GM18505 (cell line): ENCODE measurements at regions not wholly inside any gene's neighbourhood (a gene's known extent, or its start where the extent isn't known, plus 50 kb on each side); places are given as distances from the start of the nearest gene placed in this dataset.
"Not testable (repeated sequence)": the region's sequence is repeated elsewhere in the genome, so short reads cannot be mapped to it uniquely, and the experiment has no call there.

Experiments used
- ATAC-seq: cut with Tn5 transposase; IDR thresholded peaks from one replicate; pipeline ENCODE4 v1.9.1; 2021; ENCODE audit not compliant: unreplicated experiment
- POLR2A ChIP-seq: IDR thresholded peaks from 4 replicates; pipeline ENCODE4 v1.6.1; 2011; ENCODE audit warnings: borderline replicate concordance; ENCODE audit not compliant: insufficient read depth, insufficient read length; ENCODE audit errors: extremely low read depth

DNA sequence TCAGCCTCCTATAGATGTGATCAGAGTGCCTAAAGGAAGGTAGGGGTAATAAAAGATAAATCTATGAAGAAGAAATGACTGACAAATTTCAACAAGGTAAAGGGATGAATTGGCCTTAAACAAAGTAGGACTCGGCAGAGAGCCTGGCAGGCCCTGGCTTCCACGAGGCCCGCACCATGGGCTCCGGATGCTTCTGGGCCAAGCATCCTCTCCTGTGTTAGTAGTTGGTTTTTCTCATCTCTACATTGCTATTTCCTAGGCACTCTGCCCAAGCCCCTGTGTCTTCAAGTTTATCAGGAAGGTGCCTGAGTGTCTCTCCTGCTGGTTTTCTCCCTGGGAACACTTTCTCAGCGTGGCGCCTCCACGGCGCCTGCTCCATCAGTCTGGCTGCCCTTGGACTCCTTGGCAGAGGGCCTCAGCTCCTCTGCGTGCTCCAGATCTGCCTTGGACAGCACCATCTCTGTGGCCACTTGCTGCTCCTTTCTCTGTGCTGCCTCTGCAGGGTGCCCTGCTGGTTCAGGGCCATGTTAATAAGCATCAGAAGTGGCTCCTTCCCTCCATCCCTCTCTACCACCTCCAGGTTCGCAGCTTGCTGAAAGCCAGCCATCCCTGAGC, 413.3 kb upstream of the DPP6 start:
- no peak for TF ChIP-seq POLR2A
- no peak for ATAC-seq

DNA sequence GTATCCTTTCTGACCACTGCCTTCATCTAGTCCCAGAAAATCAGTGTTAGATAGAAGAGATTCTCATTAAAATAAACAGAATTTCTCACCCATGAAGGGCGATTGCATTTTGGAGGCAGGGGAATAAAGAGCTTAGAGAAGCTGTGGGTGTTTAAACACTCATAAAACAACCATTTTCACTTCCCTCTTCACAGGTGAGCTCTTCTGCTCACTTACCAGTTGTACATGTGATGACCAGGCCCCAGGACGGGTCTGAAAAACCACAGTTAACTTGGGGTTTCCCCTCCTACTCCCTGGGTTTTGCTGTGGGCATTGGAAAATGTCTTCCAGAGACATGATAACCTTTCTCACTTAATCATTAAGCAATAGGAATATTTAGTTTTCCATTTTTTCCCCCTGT, 411.6 kb upstream of the DPP6 start:
- no peak for ATAC-seq
- TF ChIP-seq POLR2A = no peak

GRCh38 chr7:153641199-153641598, 411.0 kb upstream of the DPP6 start:
- no peak for ATAC-seq
- TF ChIP-seq POLR2A = no peak

DNA sequence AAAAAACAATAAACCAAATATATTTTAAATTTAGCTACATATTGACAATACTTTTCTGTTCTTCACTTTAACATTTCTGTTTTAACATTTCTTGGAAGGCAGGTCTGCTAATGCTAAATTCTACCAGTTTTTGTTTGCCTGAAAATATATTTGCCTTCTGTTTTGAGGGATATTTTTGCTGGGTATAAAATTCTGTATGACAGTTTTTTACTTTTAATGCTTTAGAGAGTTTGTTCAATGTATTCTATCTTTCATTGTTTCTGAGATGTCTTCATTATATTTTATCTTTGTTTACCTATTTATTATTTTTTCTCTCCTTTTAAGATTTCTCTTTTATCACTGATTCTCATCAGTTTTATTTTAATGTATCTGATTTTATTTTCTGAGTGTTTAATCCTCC, 409.2 kb upstream of the DPP6 start:
- no peak for TF ChIP-seq POLR2A
- no peak for ATAC-seq

DNA sequence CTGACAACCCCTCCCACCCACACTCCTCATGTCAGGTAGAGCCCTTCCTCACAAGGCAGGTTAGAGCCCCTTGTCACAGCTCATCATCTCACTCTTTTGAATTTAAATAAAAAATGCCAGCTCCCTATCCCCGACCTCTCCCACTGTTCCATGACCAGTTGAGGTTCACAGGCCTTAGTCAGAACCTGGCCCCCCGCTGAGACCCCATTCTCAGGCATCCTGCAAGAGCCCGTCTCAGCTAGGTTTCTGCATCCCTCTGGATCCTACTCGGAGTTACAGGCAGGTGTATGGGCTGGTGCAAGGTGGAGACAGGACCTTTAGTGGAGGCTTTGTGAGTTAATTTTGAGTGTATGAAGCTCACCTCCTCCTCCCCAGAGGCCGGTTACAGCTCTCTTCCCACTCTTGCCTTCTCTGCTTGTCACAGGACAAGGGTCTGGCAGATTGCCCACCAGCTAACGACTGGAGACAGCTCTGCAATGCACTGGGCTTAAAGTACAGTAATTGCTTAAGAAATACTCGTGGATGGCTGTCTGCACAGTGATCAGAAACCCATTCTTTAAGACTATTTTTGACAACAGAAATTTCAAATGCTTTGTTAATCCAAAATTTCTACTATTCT, 394.9 kb upstream of the DPP6 start:
- no peak for TF ChIP-seq POLR2A
- ATAC-seq = no peak

DNA sequence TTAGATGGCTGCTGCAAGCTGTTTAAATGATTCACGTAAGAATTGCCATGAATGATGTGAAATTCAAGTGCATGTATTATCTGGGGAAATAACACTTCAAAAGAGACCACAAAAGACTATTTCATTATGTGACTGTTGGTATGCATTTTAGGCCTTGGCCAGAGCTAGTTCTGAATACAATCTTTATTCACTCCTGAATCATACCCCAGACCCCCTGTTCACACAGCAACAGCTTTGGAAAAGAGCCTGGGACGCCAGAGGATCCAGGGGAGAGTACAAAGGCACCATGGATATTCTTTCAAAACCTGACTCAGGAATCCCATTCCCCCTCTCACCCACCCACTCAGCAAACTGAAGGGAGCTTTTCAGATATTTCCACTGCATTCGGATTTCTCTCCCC, 377.1 kb upstream of the DPP6 start:
- TF ChIP-seq POLR2A = no peak
- ATAC-seq = no peak

GRCh38 chr7:153682628-153683027, 369.6 kb upstream of the DPP6 start:
- TF ChIP-seq POLR2A = no peak
- ATAC-seq = no peak

GRCh38 chr7:153696242-153696641, 356.0 kb upstream of the DPP6 start:
- no peak for ATAC-seq
- TF ChIP-seq POLR2A = no peak

DNA sequence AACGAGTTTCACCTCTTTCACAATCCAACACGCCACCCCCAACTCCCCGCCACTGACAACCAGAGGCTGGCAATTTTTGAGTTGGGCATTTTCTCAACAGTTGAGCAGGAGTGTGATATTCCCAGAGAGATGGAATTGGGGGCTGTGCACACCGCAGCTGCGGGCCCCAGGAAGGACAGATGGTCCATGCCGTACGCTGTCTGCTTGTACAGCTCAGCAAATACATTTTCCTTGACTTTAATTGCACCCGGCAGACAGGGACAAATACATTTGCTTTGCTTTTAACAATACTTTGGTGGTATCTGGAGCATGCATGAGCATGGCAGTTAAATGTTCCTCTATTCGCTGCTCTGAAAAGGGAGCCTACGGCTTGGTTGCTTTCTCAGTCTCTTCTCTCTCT, 354.2 kb upstream of the DPP6 start:
- TF ChIP-seq POLR2A = no peak
- ATAC-seq = no peak

- ATAC-seq = no peak
- no peak for TF ChIP-seq POLR2A
Measured at GRCh38 chr7:153701678-153702077, 350.5 kb upstream of the DPP6 start.

- ATAC-seq = not testable (repeated sequence)
Measured at GRCh38 chr7:153723892-153724291, 328.3 kb upstream of the DPP6 start.

- ATAC-seq = not testable (repeated sequence)
Measured at GRCh38 chr7:153731504-153731903, 320.7 kb upstream of the DPP6 start.

- not testable (repeated sequence) for ATAC-seq
Measured at GRCh38 chr7:153743434-153743833, 308.8 kb upstream of the DPP6 start.

- ATAC-seq = not testable (repeated sequence)
Measured at GRCh38 chr7:153747969-153748368, 304.2 kb upstream of the DPP6 start.

DNA sequence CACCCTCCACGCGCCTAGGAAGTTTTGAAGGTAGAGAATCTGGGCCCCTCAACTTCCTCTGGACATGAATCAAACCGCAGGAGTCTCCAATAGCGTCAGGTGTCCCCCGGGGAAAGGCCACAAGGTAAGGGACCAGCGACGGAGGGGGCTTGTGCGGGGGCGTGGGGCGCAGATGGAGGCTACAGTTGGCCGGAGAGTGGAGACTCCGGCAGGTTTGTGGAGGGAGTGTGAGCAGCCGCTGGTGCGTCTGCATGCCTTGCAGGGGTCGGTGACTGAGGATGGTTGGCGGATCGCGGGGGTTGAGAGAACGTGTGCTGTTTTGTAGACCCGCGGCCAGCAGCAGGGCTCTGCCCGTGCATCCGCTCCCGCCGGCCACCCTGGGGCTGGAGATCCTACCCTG, 303.3 kb upstream of the DPP6 start:
- not testable (repeated sequence) for ATAC-seq

- ATAC-seq = not testable (repeated sequence)
Measured at GRCh38 chr7:153765869-153766268, 286.3 kb upstream of the DPP6 start.

GRCh38 chr7:153766926-153767325, 285.3 kb upstream of the DPP6 start:
- ATAC-seq = not testable (repeated sequence)
